SKM-1 (cell line): ENCODE measurements at regions not wholly inside any gene's neighbourhood (a gene's known extent, or its start where the extent isn't known, plus 50 kb on each side); places are given as distances from the start of the nearest gene placed in this dataset.
"Not testable (repeated sequence)": the region's sequence is repeated elsewhere in the genome, so short reads cannot be mapped to it uniquely, and the experiment has no call there.

Experiments used
- DNase-seq: peaks from one replicate; lab custom pipeline; 2025; ENCODE audit not compliant: unreplicated experiment; lab: John Stamatoyannopoulos, UW

- DNase-seq, result no peak
Observed at GRCh38 chr9:7313389-7313788, 486.2 kb downstream of the DMAC1 start.

DNA sequence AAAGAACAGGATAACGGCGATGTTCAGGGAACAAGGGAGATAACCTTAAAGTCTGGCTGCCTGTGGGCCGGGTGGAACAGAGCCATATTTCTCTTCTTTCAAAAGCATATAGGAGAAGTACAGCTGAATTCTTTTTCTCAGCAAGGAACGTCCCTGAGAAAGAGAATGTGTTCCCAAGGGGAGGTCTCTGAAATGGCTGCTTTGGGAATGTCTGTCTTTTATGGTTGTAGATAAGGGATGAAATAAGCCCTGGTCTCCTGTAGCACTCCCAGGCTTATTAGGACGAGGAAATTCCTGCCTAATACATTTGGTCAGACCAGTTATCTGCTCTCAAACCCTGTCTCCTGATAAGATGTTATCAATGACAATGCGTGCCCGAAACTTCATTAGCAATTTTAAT lies 490.5 kb downstream of the DMAC1 start:
- DNase-seq, result not testable (repeated sequence)

- no peak for DNase-seq
Observed at GRCh38 chr9:7305677-7306076, 493.9 kb downstream of the DMAC1 start.

GRCh38 chr9:7304627-7304995 lies 495.0 kb downstream of the DMAC1 start:
- no peak for DNase-seq

DNA sequence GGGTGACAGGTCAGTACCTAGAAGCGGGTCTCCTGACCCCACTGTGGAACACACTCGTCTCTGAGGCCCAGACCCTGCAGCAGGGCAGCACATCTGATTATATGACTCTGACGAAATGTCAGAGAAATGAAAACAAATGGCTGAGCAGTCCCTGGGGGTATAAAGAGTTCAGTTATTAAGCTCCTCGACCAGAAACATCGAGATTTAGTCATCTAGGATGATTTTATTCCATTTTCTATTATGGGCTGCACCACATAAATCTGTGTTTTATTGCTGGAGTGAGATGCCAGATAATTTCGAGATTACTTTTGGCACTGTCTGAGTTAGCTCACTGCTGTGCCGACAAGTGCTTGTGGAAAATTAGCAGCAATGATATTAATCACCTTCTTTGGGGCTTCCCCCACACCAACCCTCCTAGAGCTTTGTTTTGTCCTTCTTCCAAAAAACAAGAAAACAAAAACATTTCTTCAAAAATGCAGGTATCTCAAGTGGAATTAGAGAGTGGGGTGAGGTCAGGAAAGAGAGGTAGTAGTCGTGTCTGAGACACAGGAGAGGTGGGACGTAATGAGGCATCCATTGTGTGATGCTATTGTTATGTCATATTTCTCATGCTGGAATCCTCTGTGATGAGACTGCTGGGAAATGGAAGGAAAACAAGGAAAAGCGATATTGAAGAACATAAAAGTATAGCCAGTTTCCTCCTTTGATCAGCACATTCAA lies 495.5 kb downstream of the DMAC1 start:
- no peak for DNase-seq

DNA sequence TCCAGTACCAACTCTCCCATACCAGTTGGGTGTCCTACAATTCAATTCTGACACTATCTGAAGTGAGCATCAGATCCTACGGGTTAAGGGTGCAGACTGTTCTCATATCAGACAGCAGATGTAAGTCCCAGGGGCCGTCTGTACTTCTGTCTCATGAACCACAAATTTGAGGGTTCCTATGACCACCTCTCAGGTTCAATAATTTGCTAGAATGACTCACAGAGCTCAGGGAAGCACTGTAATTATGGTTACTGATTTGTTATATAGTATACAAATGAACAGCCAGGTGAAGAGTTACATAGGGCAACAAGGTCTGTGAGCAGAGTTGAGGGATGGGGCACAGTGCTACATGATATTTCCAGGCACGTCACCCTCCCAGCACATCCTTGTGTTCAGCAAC lies 499.1 kb downstream of the DMAC1 start:
- no peak for DNase-seq

DNA sequence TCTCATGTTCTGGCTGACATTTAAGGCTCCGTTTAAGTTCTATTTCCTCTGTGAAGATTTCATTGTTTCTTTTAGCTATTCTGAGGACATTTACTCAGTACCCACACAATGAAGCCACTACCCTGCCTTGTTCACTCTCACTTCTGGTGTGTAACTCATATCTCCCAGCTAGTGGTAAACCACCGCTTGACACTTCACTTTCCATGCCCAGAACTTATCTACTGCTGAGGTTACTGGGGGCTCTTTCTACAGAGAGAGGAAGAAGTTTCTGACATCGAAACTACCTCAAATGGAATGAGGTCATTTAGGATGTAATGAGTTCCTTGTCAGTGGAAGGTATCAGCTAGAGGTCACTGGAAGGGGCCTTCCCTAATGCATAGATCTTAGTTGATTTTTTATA lies 501.5 kb downstream of the DMAC1 start:
- no peak for DNase-seq

- DNase-seq, result no peak
Observed at GRCh38 chr9:7297521-7297920, 502.1 kb downstream of the DMAC1 start.

- DNase-seq, result no peak
Observed at GRCh38 chr9:7293091-7293490, 506.5 kb downstream of the DMAC1 start.

DNA sequence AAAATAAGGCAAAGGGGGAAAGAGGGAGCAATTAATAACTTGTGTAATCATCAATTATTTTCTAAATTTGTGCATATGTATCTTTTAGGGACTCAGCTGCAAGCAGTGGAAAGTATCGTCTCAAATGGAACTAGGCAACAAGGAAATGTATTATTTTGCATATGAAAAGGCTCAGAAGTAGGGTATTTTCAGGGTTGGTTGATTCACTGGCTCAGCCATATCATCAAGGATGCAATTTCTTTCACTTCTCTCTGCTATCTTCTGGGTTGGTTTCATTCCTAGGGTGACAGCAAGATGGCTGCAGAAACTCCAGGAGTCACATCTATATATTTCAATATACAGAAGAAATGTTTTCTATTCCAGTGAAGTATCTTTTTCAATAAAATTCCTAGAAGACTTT lies 509.8 kb downstream of the DMAC1 start:
- DNase-seq, result no peak

- no peak for DNase-seq
Observed at GRCh38 chr9:7287986-7288385, 511.6 kb downstream of the DMAC1 start.

DNA sequence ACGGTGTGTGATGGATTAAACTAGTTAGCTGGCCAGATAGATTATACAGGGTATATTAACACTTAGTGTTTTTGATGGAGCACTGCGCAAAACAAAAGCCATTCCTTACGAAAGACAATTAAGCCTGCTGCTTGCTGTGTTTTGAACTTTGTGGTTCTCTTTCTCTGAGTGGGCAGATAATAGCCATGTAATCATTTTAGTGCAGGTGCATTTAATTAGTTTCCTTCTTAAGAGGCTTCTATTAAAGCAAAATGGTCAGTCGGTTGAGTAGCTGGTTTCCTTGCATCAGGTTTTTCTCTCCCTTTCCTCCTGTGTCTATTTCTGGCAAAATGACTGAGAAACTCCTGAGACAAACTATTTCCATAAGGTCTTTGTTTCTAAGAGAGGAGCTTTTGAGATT lies 512.5 kb downstream of the DMAC1 start:
- no peak for DNase-seq

GRCh38 chr9:7286101-7286500 lies 513.5 kb downstream of the DMAC1 start:
- no peak for DNase-seq

DNA sequence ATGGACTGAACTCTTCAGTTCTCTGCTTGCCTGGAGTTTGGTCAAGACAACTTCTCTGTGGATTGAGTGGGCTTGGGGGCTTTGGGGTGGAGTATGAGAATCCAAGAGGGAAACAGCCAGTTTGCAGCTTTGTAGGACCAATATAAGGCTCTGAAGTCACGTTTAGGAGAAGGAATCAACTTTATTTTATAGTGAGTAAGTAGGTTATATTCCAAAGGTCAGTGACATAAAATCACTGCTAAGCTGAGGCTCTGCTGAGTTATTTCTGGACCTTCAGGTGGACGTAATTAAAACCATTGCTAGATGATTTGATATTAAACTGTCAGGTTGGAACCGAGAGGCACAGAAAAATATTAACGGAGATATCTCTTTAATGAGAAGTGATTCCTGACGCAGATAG lies 514.4 kb downstream of the DMAC1 start:
- DNase-seq, result no peak

DNA sequence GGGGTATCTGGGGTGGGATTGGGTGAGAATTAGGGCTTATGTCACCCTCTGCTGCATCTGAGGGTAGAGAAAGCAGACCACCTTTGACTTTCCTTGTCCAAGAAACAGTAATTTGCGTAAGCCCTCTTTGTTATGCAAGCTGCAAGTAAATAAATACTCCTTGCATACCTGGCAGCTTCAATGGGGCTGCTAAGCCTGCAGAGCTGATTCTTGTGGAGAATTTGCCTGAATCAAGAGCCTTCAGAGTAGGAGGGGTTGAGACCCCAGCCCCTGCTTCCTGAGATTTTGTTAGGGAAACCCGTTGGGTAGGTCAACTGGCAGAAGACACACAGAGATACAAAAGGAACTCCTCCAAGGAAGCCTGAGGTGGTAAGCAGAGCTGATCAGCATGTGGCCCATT lies 515.1 kb downstream of the DMAC1 start:
- DNase-seq, result no peak

DNA sequence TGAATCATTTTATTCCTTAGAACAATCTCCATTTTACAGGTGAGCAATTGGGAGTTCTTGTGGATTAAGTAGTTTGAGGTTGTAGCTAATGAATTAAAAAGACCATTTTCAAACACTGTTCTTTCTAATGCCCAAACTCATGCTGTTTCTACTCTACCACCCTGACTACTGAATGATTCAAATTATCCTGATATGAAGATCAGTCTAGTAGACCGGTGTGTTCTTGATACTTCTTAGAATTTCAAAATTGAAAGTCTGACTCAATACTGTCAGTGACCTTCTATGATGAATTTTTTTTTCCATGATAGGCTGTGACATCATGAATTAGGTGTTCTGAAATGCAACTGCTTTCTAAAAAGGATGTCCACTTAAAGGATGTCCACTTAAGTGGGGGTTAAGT lies 515.5 kb downstream of the DMAC1 start:
- DNase-seq, result no peak

- DNase-seq, result no peak
Observed at GRCh38 chr9:7273575-7273974, 515.8 kb downstream of the KDM4C start.

- DNase-seq, result no peak
Observed at GRCh38 chr9:7266911-7267595, 509.3 kb downstream of the KDM4C start.

- DNase-seq, result no peak
Observed at GRCh38 chr9:7265181-7265580, 507.4 kb downstream of the KDM4C start.

DNA sequence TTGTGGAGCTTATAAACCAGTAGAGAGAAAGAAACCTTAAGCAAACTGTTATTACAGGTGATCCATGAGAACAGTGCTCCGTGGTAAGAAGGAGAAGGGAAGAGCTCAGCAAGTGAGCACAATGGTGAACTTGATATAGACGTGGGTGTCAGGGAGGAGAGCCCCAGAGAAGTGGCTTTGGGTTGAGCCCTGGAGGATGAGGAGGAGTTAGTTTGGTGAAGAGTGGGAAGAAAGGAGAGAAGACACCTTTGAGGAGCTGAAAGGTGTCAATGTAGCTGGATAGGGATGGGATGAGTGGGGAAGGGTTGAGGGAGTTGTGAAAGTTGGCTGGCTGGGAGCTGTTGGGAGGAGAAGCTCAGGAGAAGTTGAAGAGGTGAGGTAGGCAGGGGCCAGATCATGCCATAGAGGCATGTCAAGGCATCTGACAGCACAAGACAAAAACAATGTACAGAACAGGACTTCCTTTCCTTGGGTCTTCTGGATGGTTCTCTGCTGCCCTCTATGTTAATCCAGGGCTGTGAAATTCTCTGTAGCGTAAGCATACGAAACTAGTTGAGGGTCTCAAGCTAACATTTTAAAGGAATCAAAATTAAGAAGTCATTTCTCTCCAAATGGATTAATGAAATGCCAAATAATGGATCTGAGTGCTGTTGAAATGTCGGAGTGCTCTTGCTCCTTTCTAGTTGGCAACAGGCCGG lies 501.9 kb downstream of the KDM4C start:
- no peak for DNase-seq

DNA sequence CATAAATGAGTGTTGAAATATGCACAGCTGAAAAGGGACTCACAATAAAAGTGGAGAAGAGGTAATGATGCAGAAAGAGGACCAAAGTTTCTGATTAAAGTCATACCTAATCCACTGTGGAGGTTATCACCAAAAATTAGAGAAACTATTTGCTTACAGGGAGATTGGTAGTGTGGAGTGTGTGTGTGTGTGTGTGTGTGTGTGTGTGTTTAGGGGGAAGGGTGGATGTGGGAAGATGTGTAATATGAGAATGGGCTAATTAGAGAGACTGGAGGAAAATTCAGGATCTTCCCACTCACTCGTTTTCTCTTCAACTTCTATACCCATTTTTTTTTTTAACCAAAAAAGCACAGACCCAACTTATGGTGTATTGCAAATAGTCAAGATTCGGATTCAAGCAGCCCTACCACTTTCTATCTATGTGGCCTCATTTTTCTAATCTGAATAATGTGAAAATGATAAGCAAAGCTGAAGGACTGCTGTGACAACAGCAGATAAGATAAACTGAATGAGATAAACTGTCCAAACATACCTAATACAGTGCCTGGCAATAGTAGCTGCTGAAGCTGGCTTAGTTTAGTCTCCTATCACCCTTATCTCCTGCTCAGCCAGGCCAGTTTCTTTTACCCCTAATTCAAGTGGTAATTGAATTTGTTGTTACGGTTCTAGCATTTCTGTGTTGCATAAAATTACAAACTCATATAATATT lies 501.1 kb downstream of the KDM4C start:
- DNase-seq, result no peak
